Smooth muscle cell (in vitro differentiated cells): ENCODE measurements at regions not wholly inside any gene's neighbourhood (a gene's known extent, or its start where the extent isn't known, plus 50 kb on each side); places are given as distances from the start of the nearest gene placed in this dataset.

Source experiments
- DNase-seq: peaks from one replicate; lab custom pipeline; 2025; ENCODE audit not compliant: unreplicated experiment; lab: John Stamatoyannopoulos, UW
- H2AFZ ChIP-seq: fragments of 200-600 bp; sonication (generic); 2 replicates; pipeline ENCODE4 v1.6.0; 2016; ENCODE audit warnings: antibody characterized with exemption, low read depth, mild to moderate bottlenecking
- H3F3A ChIP-seq: fragments of 200-600 bp; sonication (generic); 2 replicates; pipeline ENCODE4 v1.6.0; 2017; ENCODE audit warnings: antibody characterized with exemption, low read depth
- H3K27ac ChIP-seq: fragments of 200-600 bp; sonication (generic); 2 replicates; pipeline ENCODE4 v1.5.1; 2016; ENCODE audit warnings: low read depth, mild to moderate bottlenecking
- H3K27me3 ChIP-seq: fragments of 200-600 bp; sonication (generic); 2 replicates; pipeline ENCODE4 v1.6.1; 2016; ENCODE audit warnings: low read depth, mild to moderate bottlenecking
- H3K36me3 ChIP-seq: fragments of 200-600 bp; sonication (generic); 2 replicates; pipeline ENCODE4 v1.5.1; 2016; ENCODE audit warnings: low read depth
- H3K4me1 ChIP-seq: fragments of 200-600 bp; sonication (generic); 2 replicates; pipeline ENCODE4 v1.5.1; 2016; ENCODE audit warnings: low read depth
- H3K4me2 ChIP-seq: fragments of 200-600 bp; sonication (generic); 2 replicates; pipeline ENCODE4 v1.6.0; 2016; ENCODE audit warnings: mild to moderate bottlenecking
- H3K4me3 ChIP-seq: fragments of 200-600 bp; sonication (generic); 2 replicates; pipeline ENCODE4 v1.5.1; 2016; ENCODE audit warnings: mild to moderate bottlenecking
- H3K79me2 ChIP-seq: fragments of 200-600 bp; sonication (generic); 2 replicates; pipeline ENCODE4 v1.6.0; 2016; ENCODE audit warnings: low read depth, mild to moderate bottlenecking
- H3K9ac ChIP-seq: fragments of 200-600 bp; sonication (generic); 2 replicates; pipeline ENCODE4 v1.6.0; 2016; ENCODE audit warnings: low read depth
- H3K9me3 ChIP-seq: fragments of 200-600 bp; sonication (generic); replicated peaks from 2 replicates; pipeline ENCODE4 v1.5.1; 2016; ENCODE audit warnings: low read depth
- H4K20me1 ChIP-seq: fragments of 200-600 bp; sonication (generic); 2 replicates; pipeline ENCODE4 v1.6.0; 2016; ENCODE audit warnings: low read depth
- WGBS: methylation state at CpG from one replicate; pipeline ENCODE4 v1.1.7; 2016; ENCODE audit warnings: low lambda C conversion rate; 5-methylcytosine and 5-hydroxymethylcytosine counted together
- TF ChIP-seq, protein P1 (sequence below): fragments of 200-600 bp; sonication (generic); IDR thresholded peaks from 2 replicates; pipeline ENCODE4 v1.5.1; 2017; ENCODE audit warnings: borderline replicate concordance, mild to moderate bottlenecking, antibody characterized with exemption; ENCODE audit not compliant: insufficient read depth, poor library complexity, severe bottlenecking

DNA sequence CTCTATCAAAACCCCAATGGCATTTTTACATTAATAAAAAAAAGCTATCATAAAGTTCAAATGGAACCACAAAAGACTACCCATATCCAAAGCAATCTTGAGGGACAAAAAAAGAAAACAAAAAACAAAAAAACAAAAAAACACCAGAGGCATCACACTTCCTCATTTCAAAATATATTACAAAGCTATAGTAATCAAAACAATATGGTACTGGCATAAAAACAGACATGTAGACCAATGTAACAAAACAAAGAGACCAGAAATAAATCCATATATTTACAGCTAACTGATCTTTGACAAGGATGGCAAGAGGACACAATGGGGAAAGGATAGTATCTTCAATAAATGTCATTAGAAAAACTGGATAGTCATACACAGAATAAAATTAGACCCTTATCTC is 245.1 kb upstream of the MSX2 start:
- TF ChIP-seq, protein P1, sequence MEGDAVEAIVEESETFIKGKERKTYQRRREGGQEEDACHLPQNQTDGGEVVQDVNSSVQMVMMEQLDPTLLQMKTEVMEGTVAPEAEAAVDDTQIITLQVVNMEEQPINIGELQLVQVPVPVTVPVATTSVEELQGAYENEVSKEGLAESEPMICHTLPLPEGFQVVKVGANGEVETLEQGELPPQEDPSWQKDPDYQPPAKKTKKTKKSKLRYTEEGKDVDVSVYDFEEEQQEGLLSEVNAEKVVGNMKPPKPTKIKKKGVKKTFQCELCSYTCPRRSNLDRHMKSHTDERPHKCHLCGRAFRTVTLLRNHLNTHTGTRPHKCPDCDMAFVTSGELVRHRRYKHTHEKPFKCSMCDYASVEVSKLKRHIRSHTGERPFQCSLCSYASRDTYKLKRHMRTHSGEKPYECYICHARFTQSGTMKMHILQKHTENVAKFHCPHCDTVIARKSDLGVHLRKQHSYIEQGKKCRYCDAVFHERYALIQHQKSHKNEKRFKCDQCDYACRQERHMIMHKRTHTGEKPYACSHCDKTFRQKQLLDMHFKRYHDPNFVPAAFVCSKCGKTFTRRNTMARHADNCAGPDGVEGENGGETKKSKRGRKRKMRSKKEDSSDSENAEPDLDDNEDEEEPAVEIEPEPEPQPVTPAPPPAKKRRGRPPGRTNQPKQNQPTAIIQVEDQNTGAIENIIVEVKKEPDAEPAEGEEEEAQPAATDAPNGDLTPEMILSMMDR = no peak
- no peaks in the 10 kb centered on the region for H3F3A ChIP-seq
- H3K9me3 ChIP-seq = peaks cover 6% of the 10 kb centered on the region
- H3K27me3 ChIP-seq = no peaks in the 10 kb centered on the region
- H2AFZ ChIP-seq = no peak overlapping the region
- H3K4me3 ChIP-seq = no peak overlapping the region
- no peak overlapping the region for H3K9ac ChIP-seq
- no peak for DNase-seq
- no peaks in the 10 kb centered on the region for H3K4me1 ChIP-seq
- peaks cover 2% of the 10 kb centered on the region for H3K36me3 ChIP-seq
- H3K27ac ChIP-seq = no peak overlapping the region
- H3K4me2 ChIP-seq = no peak overlapping the region
- H4K20me1 ChIP-seq = no peaks in the 10 kb centered on the region
- H3K79me2 ChIP-seq = no peaks in the 10 kb centered on the region

DNA sequence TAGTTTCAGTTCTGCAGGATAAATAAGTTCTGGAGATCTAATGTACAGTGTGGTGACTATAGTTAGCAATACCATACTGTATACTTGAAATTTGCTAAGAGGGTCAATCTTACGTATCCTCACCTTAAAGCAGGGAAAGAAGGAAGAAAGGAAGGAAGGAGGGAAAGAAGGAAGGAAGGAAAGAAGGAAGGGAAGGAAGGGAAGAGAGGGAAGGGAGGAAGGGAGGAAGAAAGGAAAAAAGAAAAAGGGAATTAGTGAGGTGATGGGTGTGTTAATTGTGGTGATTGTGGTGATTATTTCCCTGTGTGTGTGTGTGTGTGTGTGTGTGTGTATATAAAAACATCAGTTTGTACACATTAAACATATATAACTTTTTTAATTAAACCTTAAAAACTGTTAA is 242.6 kb upstream of the MSX2 start:
- Histone ChIP-seq H3K9ac (no peak overlapping the region), H3K4me2 (no peak overlapping the region), H3F3A (no peaks in the 10 kb centered on the region), H3K4me1 (no peaks in the 10 kb centered on the region), H3K36me3 (peaks cover 8% of the 10 kb centered on the region), H3K27me3 (no peaks in the 10 kb centered on the region), H3K4me3 (no peak overlapping the region), H3K27ac (no peak overlapping the region), H2AFZ (no peak overlapping the region), H4K20me1 (no peaks in the 10 kb centered on the region), H3K79me2 (no peaks in the 10 kb centered on the region), H3K9me3 (peaks cover 6% of the 10 kb centered on the region)
- no peak for DNase-seq
- TF ChIP-seq, protein P1 = no peak
- 100% methylated on average over 1 of the region's 1 CpG for WGBS

DNA sequence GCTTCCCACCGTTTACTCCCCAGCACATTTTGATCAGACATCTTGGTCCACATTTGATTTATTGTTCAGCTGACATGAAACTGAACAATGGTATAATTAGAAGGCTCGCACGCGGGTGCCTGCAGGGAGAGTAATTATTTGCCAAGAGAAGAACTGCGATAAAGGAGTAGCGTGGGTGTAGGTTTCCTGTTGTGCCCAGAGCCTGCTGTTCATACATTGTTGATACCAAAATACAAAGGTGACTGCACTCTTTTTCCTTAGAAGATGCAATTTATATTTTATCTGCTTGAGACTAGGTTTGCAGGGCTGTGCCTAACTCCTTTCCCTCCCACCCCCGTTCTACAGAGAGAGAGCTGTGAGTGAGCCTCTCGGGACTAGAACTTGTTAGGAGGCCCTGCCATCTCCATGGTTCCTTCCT is 241.8 kb upstream of the MSX2 start:
- Histone ChIP-seq H3K79me2 (no peaks in the 10 kb centered on the region), H4K20me1 (no peaks in the 10 kb centered on the region), H3K9ac (no peak overlapping the region), H3K36me3 (peaks cover 8% of the 10 kb centered on the region), H3K9me3 (peaks cover 6% of the 10 kb centered on the region), H3K4me3 (no peak overlapping the region), H3K4me2 (no peak overlapping the region), H3K27me3 (no peaks in the 10 kb centered on the region), H2AFZ (no peak overlapping the region), H3K4me1 (no peaks in the 10 kb centered on the region), H3F3A (no peaks in the 10 kb centered on the region), H3K27ac (no peak overlapping the region)
- TF ChIP-seq, protein P1 = no peak
- 74% methylated on average over 8 of the region's 8 CpGs for WGBS
- DNase-seq = no peak

DNA sequence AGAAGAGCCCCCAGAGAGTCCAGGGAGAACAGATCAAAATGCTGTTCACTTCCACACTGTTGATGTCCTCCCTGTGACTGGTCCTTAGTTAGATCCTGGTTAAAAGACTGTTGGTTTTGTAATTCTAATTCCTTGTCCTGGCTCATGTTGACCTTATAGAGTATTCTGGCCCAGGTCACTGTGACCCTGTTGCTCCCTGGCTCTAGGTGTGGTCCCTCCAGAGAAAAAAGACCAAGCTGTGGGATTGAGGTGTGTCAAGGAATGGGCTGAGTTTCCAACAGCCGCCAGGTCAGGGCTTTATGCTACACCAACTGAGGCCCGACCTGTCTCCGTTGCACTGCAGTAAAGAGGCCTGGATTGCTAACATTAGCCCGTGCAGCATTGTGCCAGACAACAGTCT is 241.0 kb upstream of the MSX2 start:
- TF ChIP-seq, protein P1 = no peak
- WGBS = 91% methylated on average over 4 of the region's 4 CpGs
- Histone ChIP-seq H3F3A (no peaks in the 10 kb centered on the region), H4K20me1 (no peaks in the 10 kb centered on the region), H3K4me3 (no peak overlapping the region), H3K36me3 (peaks cover 8% of the 10 kb centered on the region), H3K27me3 (no peaks in the 10 kb centered on the region), H2AFZ (no peak overlapping the region), H3K9me3 (peaks cover 6% of the 10 kb centered on the region), H3K4me2 (no peak overlapping the region), H3K9ac (no peak overlapping the region), H3K79me2 (no peaks in the 10 kb centered on the region), H3K4me1 (no peaks in the 10 kb centered on the region), H3K27ac (no peak overlapping the region)
- no peak for DNase-seq
